GM18519 (cell line): ENCODE measurements at regions not wholly inside any gene's neighbourhood (a gene's known extent, or its start where the extent isn't known, plus 50 kb on each side); places are given as distances from the start of the nearest gene placed in this dataset.

Experiments used
- ATAC-seq: cut with Tn5 transposase; IDR thresholded peaks from one replicate; pipeline ENCODE4 v1.9.1; 2021; ENCODE audit warnings: mild to moderate bottlenecking, moderate library complexity; ENCODE audit not compliant: unreplicated experiment, low FRiP score

GRCh38 chr6:5946701-5947100, 60.0 kb downstream of the NRN1 start:
- no peak for ATAC-seq

- ATAC-seq = no peak
Observed at GRCh38 chr6:5946181-5946580, 60.5 kb downstream of the NRN1 start.

- no peak for ATAC-seq
Observed at GRCh38 chr6:5943591-5943990, 63.1 kb downstream of the NRN1 start.

GRCh38 chr6:5942591-5942990, 64.1 kb downstream of the NRN1 start:
- ATAC-seq = no peak

GRCh38 chr6:5941188-5941587, 65.5 kb downstream of the NRN1 start:
- ATAC-seq = no peak

GRCh38 chr6:5938934-5939333, 67.8 kb downstream of the NRN1 start:
- no peak for ATAC-seq

GRCh38 chr6:5937936-5938706, 68.6 kb downstream of the NRN1 start:
- ATAC-seq = no peak

GRCh38 chr6:5937169-5937909, 69.4 kb downstream of the NRN1 start:
- no peak for ATAC-seq

- ATAC-seq = no peak
Observed at GRCh38 chr6:5936631-5937030, 70.1 kb downstream of the NRN1 start.

- ATAC-seq = no peak
Observed at GRCh38 chr6:5936140-5936539, 70.6 kb downstream of the NRN1 start.

GRCh38 chr6:5930968-5931367, 75.8 kb downstream of the NRN1 start:
- ATAC-seq = no peak

GRCh38 chr6:5930143-5930770, 76.5 kb downstream of the NRN1 start:
- no peak for ATAC-seq

- ATAC-seq = no peak
Observed at GRCh38 chr6:5923840-5924239, 82.9 kb downstream of the NRN1 start.

GRCh38 chr6:5922230-5922629, 84.5 kb downstream of the NRN1 start:
- ATAC-seq = no peak

GRCh38 chr6:5909721-5910120, 97.0 kb downstream of the NRN1 start:
- no peak for ATAC-seq

GRCh38 chr6:5906842-5907241, 99.9 kb downstream of the NRN1 start:
- ATAC-seq = no peak

- no peak for ATAC-seq
Observed at GRCh38 chr6:5906340-5906670, 100.4 kb downstream of the NRN1 start.

- no peak for ATAC-seq
Observed at GRCh38 chr6:5905431-5906339, 101.0 kb downstream of the NRN1 start.

GRCh38 chr6:5904532-5904931, 102.2 kb downstream of the NRN1 start:
- no peak for ATAC-seq

GRCh38 chr6:5899216-5900045, 107.3 kb downstream of the NRN1 start:
- ATAC-seq = no peak
